ENCODE measurements at regions not wholly inside any gene's neighbourhood (a gene's known extent, or its start where the extent isn't known, plus 50 kb on each side); places are given as distances from the start of the nearest gene placed in this dataset.

DNA sequence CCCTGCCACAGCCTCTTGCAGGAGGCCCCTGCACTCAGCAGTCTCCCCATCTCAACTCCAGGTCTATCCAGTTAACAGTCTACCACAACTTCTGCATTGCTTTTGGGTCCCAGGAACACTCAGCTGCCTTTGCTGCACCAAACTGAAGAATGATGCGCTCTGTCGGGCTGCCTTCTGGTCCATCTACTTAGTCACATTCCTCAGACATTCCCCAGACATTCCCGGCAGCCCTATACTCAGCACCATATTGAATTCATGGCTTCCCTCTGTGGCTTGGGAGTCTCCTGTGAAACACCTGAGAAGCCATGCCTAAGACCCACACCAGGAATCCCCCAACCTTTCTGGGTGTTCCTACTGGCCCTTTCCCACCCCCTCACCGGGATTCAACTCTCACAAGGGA is 99.6 kb upstream of the COL21A1 start:
- no peak for DNase-seq (ENCODE audit: low read depth in 2 of 2)

DNA sequence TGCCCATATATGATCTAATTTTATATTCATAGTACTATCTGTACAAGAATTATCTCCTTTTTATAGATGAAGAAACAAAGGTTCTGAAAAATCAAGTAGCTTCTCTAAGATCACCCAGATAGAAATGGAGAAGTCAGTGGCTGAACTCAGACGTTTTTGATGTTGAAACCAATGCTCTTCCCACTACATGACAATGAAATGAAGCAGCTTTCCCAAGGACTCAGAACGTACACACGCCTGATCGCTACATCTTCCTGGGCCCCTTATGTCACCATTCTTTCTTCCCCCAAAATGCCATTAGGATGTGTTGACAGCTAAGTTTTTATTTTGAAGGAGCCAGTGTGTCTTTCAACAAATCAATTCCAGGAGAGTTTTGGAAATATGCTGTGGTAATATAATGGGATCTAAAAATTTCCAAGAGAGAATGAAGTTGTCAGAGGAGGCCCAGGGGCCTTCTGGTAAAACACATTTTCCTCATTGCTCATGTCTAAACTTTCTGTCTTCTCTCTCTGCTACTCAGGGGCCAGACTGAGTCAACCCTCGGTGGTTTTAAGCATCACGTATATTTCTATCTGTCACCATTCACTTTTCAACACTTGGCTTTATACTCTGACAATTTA is 98.1 kb upstream of the COL21A1 start:
- DNase-seq (ENCODE audit: low read depth in 2 of 2): no peak

DNA sequence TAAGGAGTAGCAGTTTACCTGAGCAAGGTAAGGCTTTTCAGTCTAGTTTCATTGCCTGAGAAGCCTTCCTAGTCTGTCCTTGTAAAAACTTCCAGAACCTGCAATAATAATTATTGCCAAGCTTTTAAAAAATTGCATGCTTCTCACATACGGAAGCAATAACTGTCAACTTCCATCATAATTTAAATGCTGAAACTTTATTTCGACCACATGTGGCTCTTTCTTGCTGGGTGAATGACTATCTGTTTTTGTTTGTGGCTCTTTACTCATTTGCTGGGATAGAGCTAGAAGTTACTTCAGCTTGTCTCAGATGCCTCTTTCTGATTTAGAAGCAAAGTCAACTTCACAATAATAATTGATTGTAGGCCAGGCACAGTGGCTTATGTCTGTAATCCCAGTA is 95.9 kb upstream of the COL21A1 start:
- DNase-seq (ENCODE audit: low read depth in 2 of 2): no peak

DNA sequence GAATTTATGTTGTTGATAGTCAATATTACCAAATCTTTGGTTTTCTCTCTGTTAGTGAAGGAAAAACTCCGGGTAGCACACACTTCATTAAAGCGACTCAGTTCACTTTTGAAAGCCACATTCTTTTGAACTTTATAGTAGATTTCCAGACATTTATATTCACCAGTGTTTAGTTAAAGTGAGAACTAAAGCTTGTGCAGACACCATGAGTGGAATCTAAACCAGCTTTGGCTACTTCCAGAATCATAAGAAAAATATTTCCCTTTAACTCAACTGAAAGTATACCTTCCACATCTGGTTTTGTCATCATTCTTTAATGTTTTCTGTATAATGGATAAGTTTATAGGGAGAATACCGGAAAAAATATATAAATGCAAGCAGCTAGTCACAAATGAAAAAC is 92.1 kb upstream of the COL21A1 start:
- DNase-seq (ENCODE audit: low read depth in 2 of 2): no peak

DNA sequence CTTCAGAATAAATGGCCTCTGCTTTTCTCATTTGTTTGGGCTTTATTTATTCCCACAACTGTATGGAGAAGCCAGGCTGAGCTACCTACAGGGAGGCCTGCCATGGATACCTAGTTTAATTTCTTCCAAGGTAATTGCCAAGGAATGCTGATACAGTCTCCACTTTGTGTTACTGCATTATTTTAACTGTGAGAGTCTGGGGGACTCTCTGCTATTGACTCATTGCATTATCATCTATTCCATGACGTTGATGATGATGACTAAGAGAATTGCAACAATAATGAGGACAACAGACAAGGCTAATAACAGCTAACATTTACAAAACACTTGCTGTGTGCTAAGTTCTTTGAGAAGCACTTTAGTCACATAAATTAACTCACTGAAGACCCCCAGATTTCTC is 88.3 kb upstream of the COL21A1 start:
- DNase-seq (ENCODE audit: low read depth in 2 of 2): no peak

DNA sequence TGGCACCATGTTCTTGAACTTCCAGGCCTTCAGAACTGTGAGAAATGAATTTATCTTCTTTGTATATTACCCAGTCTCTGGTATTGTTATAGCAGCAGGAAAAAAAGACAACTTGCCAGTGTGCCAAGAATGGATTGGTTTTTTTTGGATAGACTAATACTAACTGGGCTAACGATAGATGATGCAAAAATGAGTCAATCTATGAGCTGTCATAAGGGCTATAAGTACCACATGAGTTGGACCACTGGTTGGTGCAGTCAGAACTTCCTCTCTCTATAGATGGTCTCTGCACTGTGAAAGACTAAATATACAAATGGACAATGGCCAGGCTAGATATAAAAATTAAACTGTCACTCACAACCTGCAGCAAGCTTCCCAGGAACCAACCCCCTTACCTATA is 87.6 kb upstream of the COL21A1 start:
- DNase-seq (ENCODE audit: low read depth in 2 of 2): no peak

DNA sequence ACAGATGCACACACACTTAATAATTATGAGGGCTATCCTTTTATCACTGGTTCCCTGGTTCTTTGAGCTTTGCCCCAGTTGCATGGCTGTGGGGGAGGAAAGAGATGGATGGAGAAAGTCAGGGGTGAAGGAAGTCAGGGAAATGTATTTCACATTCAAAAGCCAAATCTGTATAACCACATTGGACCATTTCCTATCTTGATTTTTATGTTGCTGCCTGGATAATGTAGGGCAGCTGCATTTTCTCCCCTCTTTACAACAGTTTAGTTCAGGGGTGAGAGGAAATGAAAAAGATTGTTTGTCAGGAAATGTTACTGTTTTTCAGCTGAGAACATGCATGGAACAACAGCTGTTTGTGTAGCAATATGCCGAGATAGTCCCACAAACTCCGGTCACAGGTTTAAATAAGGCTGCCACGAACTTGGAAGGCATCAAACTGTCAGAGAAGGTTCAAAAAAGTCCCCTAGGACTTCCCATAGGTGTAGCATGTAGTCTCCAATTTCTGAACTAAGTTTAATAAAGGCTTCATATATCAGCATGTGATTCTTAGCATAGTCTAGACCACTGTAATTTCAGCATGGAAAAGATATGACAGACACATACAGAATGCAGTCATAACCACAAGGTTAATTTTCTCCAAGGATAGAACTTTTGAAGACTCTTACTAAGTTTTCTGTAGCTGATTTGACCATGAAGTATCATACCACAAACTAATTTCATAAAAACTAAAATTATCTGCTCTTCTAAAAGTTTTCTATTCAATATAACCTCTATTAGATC is 82.1 kb upstream of the COL21A1 start:
- DNase-seq (ENCODE audit: low read depth in 2 of 2): no peak

DNA sequence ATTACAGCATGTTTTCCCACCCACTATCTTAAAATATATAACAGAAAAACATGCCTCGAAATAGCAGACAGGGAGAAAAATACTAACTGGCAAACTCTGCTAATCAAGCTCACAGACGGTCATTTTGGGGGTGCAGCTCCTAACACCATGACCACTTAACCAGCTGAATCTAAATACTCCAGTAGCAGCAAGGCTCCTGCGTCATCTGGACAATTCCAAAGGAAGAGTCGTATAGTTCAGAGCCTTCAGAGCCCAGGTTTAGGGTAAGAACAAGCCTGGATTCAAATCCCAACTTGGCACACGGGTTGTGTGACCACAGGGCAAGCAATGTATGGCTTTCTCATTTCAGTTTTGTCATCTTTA is 81.3 kb upstream of the COL21A1 start:
- no peak for DNase-seq (ENCODE audit: low read depth in 2 of 2)

DNA sequence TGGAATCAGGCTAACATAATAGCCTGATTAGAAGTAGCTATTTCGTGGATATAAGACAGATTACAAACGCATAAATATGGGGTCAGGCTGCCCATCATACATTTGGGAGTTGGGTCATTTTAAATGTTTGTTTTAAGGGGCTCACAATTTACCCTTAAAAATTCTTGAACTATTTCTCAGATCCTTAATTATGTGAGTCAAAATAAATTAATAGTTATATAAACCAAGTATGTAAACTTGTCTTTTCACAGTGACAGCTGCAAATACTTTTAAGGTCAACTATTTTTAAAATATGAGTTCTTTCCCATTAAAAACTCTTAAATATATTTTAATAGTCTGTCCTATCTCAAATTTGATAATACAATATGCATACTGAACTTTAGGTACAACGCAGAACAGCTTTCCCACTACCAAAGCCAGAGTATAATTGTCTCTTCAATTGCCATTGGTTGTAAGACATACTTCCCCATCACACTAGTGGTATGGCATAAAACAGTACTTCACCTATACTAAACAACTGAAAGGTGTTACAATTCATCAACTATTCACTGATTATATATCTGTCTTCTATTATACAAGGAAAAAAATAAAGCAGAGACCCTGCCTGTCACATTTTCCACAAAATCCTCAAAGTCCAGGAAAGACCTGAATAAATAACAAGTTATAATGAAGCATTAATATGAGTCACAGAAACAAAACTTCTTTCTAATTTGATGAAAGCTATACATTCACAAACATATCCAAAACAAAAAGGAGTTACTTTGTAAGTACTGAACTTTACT is 80.8 kb upstream of the COL21A1 start:
- no peak for DNase-seq (ENCODE audit: low read depth in 2 of 2)

DNA sequence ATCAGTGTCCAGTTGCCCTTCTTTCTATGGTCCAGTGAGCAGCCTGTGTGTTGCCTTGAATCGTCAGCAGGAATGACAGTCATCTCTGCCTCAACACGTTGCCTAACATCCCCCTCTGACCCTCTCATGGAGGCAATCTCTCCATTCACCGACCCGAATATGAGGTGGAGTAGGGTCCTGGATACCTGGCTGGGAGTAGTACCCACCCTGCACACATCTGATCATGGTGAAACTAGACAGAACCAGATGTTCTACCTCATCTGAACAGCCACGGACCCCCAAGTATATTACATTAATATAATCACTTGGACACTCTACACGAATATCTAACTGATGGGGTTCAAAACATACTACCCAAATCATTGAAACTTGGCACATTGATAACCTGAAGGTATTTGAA is 77.0 kb upstream of the COL21A1 start:
- no peak for DNase-seq (ENCODE audit: low read depth in 2 of 2)

DNA sequence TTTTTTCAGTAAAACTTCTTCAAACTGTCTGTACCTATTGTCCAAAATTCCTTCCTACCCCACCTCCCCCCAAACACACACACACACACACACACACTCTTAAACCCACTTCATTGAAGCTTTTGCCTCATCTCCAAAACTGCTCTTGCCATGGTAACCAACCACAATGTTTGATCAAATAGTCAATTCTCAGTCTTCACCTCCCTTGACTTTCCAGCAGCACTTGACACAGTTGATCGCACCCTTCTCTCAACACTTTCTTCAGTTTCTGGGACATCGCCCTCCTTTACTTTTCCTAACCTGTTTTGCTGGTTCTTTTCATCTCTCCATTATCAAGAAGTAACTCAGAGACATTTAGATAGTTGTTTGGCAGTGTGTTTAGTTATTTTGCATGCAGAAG is 71.5 kb upstream of the COL21A1 start:
- DNase-seq (ENCODE audit: low read depth in 2 of 2): no peak

DNA sequence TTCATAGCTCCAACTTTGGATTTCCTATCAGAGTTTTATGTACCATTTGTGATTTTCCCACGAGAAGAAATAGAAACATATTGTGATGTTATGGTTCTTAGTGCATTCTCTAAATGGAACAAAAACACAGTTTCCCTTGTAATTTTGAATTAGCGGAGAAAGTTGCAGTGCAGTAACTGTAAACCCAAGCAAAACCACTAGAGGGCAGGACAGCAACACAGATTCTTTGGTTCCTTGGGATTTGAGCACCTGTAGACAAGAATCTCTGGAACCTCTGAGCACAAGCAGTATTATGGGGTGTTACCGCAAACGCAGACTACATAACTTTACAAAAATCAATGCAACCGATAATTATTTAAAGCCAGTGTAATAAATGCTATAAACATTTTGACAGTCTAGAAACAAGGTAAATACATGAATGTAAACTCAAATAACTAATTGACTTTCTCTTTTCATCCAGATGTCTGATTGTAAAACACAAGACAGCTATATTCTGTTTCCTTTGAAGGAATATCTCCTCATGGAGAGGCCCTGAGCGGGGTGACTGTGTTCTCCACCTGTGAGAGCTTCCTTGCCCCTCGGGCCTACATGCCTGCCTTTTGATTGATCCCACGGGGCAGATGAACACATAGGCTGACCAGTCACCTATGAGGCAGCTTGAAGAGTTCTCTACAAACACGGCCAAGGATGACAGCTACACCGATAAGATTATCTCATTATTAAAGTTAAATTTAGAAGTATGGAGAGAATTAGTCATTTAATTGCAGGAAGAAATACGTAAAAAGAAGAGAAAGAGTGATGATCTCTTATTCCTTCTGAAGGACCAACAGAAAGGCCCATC is 67.5 kb upstream of the COL21A1 start:
- no peak for DNase-seq (ENCODE audit: low read depth in 2 of 2)

DNA sequence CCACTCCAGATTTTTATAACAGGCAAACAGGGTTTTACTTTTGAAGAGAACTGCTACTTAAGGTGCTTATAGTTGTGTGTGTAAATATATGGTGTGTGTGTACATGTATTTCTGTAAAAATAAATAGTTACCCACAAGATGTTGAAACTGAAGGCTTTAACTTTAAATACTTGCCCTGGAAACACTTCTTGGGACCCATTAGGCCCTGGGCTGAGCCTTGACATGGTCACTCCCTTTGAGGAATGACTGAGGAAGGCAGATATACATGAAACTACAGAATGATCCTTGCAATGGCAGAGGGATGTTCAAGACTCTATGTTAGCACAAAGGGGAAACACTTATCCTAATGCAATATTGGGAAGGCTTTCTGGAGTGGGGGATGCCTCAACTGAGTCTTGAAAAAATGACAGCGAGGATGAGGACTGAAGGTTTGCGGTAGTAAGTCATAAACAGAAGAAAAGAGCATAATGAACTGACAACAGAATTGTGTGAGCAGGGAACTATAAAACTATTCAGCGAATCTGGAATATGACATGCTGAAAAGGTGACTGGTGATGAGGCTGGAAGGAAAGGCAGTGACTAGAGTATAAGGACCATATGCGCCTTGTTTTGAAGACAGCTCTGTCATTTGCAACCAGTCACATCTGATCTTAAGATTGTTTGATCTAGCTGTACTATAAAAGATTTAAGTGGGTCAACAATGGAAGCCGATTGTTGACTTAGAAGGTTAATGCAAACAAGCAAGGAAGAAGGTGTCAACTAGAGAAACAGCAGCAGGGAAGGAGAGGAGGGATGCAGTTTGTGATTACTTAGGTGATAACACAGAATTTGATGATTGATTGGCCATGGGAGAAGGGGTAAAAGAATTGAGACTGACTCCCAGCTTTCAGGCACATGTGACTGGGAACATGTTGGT is 64.4 kb upstream of the COL21A1 start:
- no peak for DNase-seq (ENCODE audit: low read depth in 2 of 2)

DNA sequence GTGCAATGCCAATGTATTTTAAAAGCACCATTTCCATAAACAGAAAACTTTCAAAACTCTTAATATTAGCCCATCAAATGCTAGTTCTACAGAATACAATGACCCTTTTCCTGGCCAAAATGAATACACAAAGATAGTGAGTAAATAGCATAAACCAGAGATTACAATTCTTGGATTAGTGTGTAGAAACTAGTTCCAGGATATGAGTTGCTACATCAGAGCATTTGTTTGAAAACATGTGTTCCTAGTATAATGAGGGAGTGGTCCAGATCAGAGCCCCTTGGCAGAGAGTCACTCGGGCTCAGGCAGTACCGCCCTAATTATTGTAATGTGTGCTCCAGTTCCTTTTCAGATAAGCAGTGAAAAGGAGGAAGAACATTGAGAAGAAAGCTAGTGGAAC is 63.7 kb upstream of the COL21A1 start:
- DNase-seq (ENCODE audit: low read depth in 2 of 2): no peak

DNA sequence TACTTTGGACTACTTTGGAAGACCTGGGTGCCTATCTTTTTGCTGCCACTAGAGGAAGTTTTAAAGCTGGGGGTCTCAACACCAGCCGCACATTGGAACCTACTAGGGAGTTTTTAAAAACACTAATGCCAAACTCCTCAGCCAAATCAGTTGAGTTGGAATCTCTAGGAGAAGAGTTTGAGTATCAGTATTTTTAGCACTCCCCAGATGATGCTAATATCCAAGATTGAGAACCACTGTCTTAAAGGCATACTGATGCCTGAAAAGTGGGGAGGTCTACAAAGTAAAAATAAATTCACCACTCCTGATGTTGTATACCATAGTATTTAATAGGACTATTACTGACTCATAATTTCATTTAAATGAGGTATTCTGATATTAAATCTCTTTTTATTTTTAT is 62.9 kb upstream of the COL21A1 start:
- DNase-seq (ENCODE audit: low read depth in 2 of 2): no peak

DNA sequence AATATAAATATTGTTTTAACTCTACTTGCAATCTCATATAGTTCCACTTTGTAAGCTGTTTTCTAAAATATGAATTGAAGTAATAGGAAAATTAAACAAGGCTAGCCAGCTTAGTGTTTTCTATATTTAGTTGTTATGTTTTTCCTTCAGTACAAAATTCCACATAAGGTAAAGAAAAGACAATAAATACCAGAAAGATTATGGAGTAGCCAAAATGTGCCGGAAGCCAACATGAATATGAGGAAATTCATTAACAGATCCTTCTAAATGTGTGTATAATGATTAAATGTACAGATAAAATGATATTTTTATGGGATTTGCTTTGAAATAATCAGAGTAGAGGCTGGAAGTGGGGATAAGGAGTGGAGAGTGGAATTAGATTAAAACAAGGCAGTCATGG is 52.5 kb upstream of the COL21A1 start:
- DNase-seq (ENCODE audit: low read depth in 2 of 2): no peak

DNA sequence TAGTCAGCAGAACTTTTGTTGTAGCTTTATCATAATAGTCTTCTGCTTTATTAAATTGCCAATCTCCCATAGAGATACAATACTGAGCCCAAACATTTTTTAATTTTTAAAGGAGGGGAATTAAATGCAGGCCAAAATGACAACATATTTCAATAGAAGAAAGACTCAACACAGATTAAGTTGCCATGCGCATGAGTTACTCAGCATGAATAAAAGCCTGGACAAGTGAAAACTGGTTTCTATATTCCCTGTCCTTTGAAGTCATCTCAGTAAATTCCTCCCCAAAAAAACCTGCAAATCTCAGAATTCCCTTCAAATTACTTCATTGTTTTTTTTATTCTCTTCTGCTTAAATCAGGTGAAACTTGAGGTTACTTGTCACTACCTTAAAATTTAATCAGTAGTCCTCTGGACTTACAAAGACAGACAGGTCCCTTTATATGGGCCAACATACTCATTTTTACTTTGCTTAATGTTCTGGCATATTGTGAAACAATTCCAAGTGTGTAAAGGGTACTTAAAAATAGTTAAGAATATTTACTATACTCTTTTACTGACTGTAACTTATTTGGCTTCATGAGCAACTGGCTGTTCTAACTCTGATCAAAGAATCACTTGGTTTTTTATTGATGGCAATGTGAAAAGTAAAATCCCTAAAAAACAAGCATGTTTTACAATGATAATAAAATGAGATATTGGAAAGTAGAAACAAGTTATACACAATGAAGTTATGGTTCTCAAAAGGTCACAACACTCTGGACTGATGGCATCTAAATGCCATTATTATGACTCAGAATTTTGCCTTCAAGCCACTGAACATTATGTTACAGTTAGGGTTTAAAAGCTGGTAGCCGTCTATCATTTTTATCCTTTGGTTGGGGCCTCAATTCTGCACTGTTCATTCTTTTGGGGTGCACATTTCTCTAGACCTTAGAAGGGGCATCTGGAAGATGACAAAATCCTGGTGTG is 49.9 kb upstream of the COL21A1 start:
- no peak for DNase-seq (ENCODE audit: low read depth in 2 of 2)

Measured in stimulated activated CD8-positive, alpha-beta memory T cell treated with anti-CD3 and anti-CD28 coated beads, Interleukin-15, amount 100 ng/mL, for 4 hours (primary cell).